Sigmoid colon (tissue), 6 donors: ENCODE measurements at regions not wholly inside any gene's neighbourhood (a gene's known extent, or its start where the extent isn't known, plus 50 kb on each side); places are given as distances from the start of the nearest gene placed in this dataset.

Experiments
- DNase-seq: peaks from one replicate; pipeline ENCODE4 v3.0.0-alpha.2; 2019
- H3K27ac ChIP-seq, 4 donors: fragments of 200-600 bp; sonication (generic); one replicate each; pipeline ENCODE4 v1.5.1; 2016 to 2019; ENCODE audit warnings: mild to moderate bottlenecking in 1 of 4
- H3K27me3 ChIP-seq, 3 donors: fragments of 200-600 bp; sonication (generic); one replicate each; pipeline ENCODE4 v1.5.1; 2019; ENCODE audit warnings: mild to moderate bottlenecking in 1 of 3
- H3K36me3 ChIP-seq, 4 donors: fragments of 200-600 bp; sonication (generic); one replicate each; pipeline ENCODE4 v1.5.1; 2016 to 2019
- H3K4me1 ChIP-seq, 4 donors: fragments of 200-600 bp; sonication (generic); one replicate each; pipeline ENCODE4 v1.5.1; 2017 to 2019
- H3K4me3 ChIP-seq, 4 donors: fragments of 200-600 bp; sonication (generic); one replicate each; pipeline ENCODE4 v1.5.1; 2017 to 2019; ENCODE audit warnings: mild to moderate bottlenecking in 2 of 4, moderate library complexity in 1 of 4
- H3K9me3 ChIP-seq, 4 donors: fragments of 200-600 bp in 3 of 4; sonication (generic) in 3 of 4; one replicate each; pipeline versions ENCODE4 v1.5.1 to v1.6.1; 2013 to 2019
- CTCF ChIP-seq, 4 experiments: fragments of 450-650 bp in 3 of 4; fragments of 200-600 bp in 1 of 4; IDR thresholded peaks; one replicate each; pipeline ENCODE4 v1.5.1; 2016 to 2019; ENCODE audit warnings: antibody characterized with exemption in 4 of 4, mild to moderate bottlenecking in 3 of 4, moderate library complexity in 2 of 4
- EP300 ChIP-seq, 4 donors: sonication (generic); formaldehyde crosslinking; IDR thresholded peaks; one replicate each; pipeline ENCODE4 v1.6.1; 2017; ENCODE audit warnings: antibody characterized with exemption in 4 of 4
- POLR2A ChIP-seq, 2 donors: fragments of 450-650 bp; IDR thresholded peaks; one replicate each; pipeline ENCODE4 v1.6.1; 2016; ENCODE audit warnings: antibody characterized with exemption in 2 of 2, mild to moderate bottlenecking in 2 of 2, moderate library complexity in 2 of 2
- POLR2AphosphoS5 ChIP-seq, 4 donors: sonication (generic); formaldehyde crosslinking; IDR thresholded peaks; one replicate each; pipeline ENCODE4 v1.6.1; 2017; ENCODE audit warnings: antibody characterized with exemption in 4 of 4
- WGBS, 2 donors: extraction: QIAGEN DNeasy Blood & Tissue Kit; methylation state at CpG; one replicate each; pipeline ENCODE4 v1.1.7; 2013; 5-methylcytosine and 5-hydroxymethylcytosine counted together
- intact Hi-C: fragments of 100-400 bp; cut with DNase I; formaldehyde crosslinking; loops from one replicate; pipeline ENCODE4 v1.15.1; 2023
- donor health status: healthy with polysubstance abuse.
- donor health status: healthy.

GRCh38 chr13:33723365-33723764 is 94.6 kb upstream of the RFC3 start:
- intact Hi-C loops, result loop anchor here (2.0 to 10.0 kb wide), 4 partner anchors 46 to 1069 kb away; no protein-coding TSS in a partner anchor
- H3K27ac ChIP-seq, result peak overlapping the region; percentile 61 to 72 (median 70)

GRCh38 chr13:33723772-33724435 is 94.0 kb upstream of the RFC3 start:
- peak overlapping the region; percentile 61 to 72 (median 70) for H3K27ac ChIP-seq
- H3K27me3 ChIP-seq, result no peaks in the 10 kb centered on the region
- no peaks in the 10 kb centered on the region for H3K36me3 ChIP-seq
- H3K4me1 ChIP-seq, result peaks cover 0 to 37% (median 28%) of the 10 kb centered on the region in 4 donors
- H3K4me3 ChIP-seq, result no peak overlapping the region
- H3K9me3 ChIP-seq, result peaks cover 0 to 4% (median 0%) of the 10 kb centered on the region in 4 donors
- WGBS, 2 donors, result 2 to 8% methylated on average over 4 of the region's 4 CpGs
- intact Hi-C loops, result loop anchor here (1.0 to 10.0 kb wide), 5 partner anchors 47 to 1137 kb away; no protein-coding TSS in a partner anchor
- peak; percentile 90 for DNase-seq
- no peak for TF ChIP-seq POLR2A (IDR thresholded peaks at IDR 0.05)
- TF ChIP-seq POLR2AphosphoS5 (IDR thresholded peaks at IDR 0.05), result peak in 1 of 4 donors; percentile 26
- TF ChIP-seq CTCF (IDR thresholded peaks at IDR 0.05), result peak; percentile 55 to 81 (median 68)
- no peak for TF ChIP-seq EP300 (IDR thresholded peaks at IDR 0.05)

More at GRCh38 chr13:33723365-33723764, 94.6 kb upstream of the RFC3 start:
- H3K36me3 ChIP-seq, result no peaks in the 10 kb centered on the region
- no peak for DNase-seq
- H3K9me3 ChIP-seq, result peaks cover 0 to 4% (median 0%) of the 10 kb centered on the region in 4 donors
- H3K4me3 ChIP-seq, result no peak overlapping the region
- no peaks in the 10 kb centered on the region for H3K27me3 ChIP-seq
- TF ChIP-seq POLR2A (IDR thresholded peaks at IDR 0.05) (no peak), EP300 (IDR thresholded peaks at IDR 0.05) (no peak), POLR2AphosphoS5 (IDR thresholded peaks at IDR 0.05) (no peak), CTCF (IDR thresholded peaks at IDR 0.05) (no peak)
- peaks cover 0 to 36% (median 26%) of the 10 kb centered on the region in 4 donors for H3K4me1 ChIP-seq

- intact Hi-C loops, result loop anchor here (10.0 kb wide), 2 partner anchors 501 to 1071 kb away; no protein-coding TSS in a partner anchor
- no peaks in the 10 kb centered on the region for H3K36me3 ChIP-seq
- 95 to 98% methylated on average over 2 of the region's 2 CpGs for WGBS, 2 donors
- peaks cover 0 to 39% (median 28%) of the 10 kb centered on the region in 4 donors for H3K4me1 ChIP-seq
- H3K9me3 ChIP-seq, result no peaks in the 10 kb centered on the region
- TF ChIP-seq CTCF (IDR thresholded peaks at IDR 0.05) (no peak), POLR2A (IDR thresholded peaks at IDR 0.05) (no peak), EP300 (IDR thresholded peaks at IDR 0.05) (no peak), POLR2AphosphoS5 (IDR thresholded peaks at IDR 0.05) (no peak)
- H3K27ac ChIP-seq, result peak overlapping the region in 1 of 4 donors; percentile 72
- H3K27me3 ChIP-seq, result no peaks in the 10 kb centered on the region
- no peak for DNase-seq
- no peak overlapping the region for H3K4me3 ChIP-seq
Observed at GRCh38 chr13:33725340-33725739, 92.6 kb upstream of the RFC3 start.

GRCh38 chr13:33727297-33728083 is 90.5 kb upstream of the RFC3 start:
- Histone ChIP-seq H3K27me3 (no peaks in the 10 kb centered on the region), H3K9me3 (no peaks in the 10 kb centered on the region), H3K36me3 (no peaks in the 10 kb centered on the region), H3K27ac (peak overlapping the region in 1 of 4 donors; percentile 53), H3K4me1 (peaks cover 0 to 27% (median 19%) of the 10 kb centered on the region in 4 donors), H3K4me3 (no peak overlapping the region)
- no peak for DNase-seq
- WGBS, 2 donors, result 84 to 86% methylated on average over 4 of the region's 4 CpGs
- intact Hi-C loops, result loop anchor here (10.0 kb wide), 2 partner anchors 503 to 1073 kb away; no protein-coding TSS in a partner anchor
- no peak for TF ChIP-seq POLR2AphosphoS5 (IDR thresholded peaks at IDR 0.05)
- no peak for TF ChIP-seq CTCF (IDR thresholded peaks at IDR 0.05)
- no peak for TF ChIP-seq POLR2A (IDR thresholded peaks at IDR 0.05)
- TF ChIP-seq EP300 (IDR thresholded peaks at IDR 0.05), result no peak
